NOMO-1 treated with dmso at 0.1 percent for 144 hours (cell line): ENCODE measurements at regions not wholly inside any gene's neighbourhood (a gene's known extent, or its start where the extent isn't known, plus 50 kb on each side); places are given as distances from the start of the nearest gene placed in this dataset.
A peak's percentile ranks its signal among the peaks of the same experiment; 100 is the strongest.

Experiments
- DNase-seq: peaks from one replicate; lab custom pipeline; 2025; ENCODE audit not compliant: unreplicated experiment; lab: John Stamatoyannopoulos, UW

DNA sequence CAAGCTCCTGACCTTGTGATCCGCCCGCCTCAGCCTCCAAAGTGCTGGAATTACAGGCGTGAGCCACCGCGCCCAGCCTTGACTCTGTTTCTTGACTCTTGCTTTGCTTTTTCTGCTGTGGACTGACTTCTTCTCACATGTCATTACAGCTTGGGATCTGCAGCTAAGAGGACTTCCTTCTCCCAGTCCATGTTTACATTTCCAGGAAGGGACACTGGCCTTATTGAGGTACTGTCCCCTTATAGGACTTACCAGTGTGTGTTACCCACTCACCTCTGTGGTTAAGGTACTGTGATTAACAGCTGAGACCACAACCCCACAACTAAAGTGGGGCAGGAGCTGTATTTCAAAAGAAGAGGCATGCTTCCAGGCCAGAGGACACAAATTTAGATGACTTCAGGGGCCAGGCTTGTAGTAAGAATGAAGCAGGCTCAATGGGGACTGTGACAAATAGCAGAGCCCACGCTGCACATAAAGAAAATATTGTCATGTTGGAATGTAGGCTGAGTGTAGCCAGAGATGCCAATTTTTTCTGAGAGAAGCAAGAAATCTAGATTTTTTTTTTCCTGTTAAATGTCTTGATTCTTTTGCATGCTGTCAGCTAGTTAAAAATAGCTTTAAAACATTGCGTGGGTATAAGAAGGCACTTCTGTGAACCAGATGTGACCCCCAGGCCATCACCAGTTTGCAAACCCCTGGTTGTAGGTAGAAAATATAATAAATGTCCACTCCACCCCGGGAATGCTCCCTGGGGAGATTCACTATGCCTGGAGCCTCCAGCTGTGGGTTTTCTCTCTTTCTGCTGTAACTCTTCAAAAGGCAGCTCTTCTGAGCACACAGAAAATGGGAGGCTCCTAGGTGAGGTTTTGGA, 75.0 kb downstream of the PTPDC1 start:
- DNase-seq, result no peak

- no peak for DNase-seq
Observed at GRCh38 chr9:94160594-94161501, 76.6 kb downstream of the PTPDC1 start.

DNA sequence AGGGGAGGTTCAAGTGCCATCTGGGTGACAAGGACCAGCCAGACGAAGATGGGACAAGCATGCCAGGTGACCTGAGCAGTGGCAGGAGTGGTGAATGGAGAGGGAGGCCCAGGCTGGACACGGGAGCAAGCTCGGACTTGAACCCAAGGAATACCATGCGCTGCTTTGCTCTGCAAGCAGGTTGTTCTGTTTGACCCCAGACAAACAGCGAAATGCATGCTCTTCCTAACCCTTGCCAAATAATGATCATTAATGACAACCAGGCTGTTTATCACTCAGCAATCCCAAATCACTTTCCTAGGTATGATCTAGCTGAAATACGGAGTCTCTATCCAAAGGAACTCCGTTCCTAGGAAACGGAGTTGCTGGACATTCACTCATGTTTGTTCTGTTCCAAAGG, 77.4 kb downstream of the PTPDC1 start:
- DNase-seq, result no peak

GRCh38 chr9:94164806-94165549, 80.7 kb downstream of the PTPDC1 start:
- DNase-seq, result peak; percentile 7

GRCh38 chr9:94165592-94166235, 81.5 kb downstream of the PTPDC1 start:
- peak; percentile 99 for DNase-seq

- peak; percentile 98 for DNase-seq
Observed at GRCh38 chr9:94166236-94166975, 82.1 kb downstream of the PTPDC1 start.

- no peak for DNase-seq
Observed at GRCh38 chr9:94166976-94167346, 82.7 kb downstream of the PTPDC1 start.

DNA sequence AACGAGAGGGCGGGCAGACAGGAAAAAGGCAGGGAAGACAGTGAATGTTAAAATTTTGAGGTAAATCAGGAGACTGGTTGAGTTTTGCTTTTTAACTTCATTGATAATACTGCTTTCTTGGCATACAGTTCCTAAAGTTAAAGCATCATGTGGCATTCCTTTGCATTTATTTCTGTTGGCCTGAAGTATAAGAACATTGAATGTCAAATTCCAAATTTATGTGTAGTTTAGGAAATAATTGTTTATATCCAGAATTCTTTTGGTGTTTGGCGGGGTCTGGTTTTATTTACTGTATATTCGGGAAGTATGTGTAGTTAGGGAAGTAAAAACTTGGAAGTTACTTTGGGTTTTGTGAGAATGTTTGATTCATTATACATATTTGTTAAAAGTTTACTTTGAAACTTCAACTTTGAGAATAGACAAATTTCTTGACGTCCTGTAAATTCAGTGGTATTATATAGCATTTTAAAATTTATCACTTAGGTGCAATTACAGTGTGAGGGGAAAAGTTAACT, 83.2 kb downstream of the PTPDC1 start:
- no peak for DNase-seq

GRCh38 chr9:94168203-94169000, 84.1 kb downstream of the PTPDC1 start:
- DNase-seq, result no peak

- no peak for DNase-seq
Observed at GRCh38 chr9:94169968-94170367, 85.7 kb downstream of the PTPDC1 start.

DNA sequence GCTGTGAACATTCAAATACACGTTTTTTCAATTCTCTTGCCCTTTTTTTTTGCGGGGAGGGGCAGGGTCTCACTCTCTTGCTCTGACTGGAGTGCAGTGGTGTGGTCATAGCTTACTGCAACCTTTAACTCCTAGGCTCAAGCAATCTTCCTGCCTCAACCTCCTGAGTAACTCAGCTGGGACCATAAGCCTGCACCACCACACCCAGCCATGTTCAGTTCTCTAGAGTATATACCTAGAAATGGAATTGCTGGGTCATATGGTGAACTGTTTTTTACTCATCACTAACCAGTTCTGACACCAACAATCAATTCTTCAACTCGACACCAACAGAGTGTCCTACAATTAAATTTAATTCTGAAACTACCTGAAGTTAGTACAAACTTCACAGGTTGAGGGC, 85.5 kb upstream of the ZNF169 start:
- DNase-seq, result no peak

DNA sequence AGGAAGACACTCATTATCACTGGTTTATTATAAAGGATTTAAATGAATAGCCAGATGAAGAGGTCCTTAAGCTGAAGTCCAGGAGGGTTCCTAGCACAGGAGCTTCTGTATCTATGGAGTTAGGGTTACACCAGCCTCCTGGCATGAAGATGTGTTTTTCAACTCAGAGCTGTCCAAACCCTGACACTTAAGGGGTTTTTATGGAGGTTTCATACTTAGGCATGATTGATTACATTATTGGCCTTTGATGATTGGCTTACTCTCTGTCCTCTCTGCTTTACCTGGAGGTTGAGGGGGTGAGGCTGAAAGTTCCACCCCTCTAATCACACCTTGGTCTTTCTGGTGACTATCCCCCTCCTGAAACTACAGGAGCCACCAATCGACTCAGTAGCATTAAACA, 84.9 kb upstream of the ZNF169 start:
- DNase-seq, result no peak

GRCh38 chr9:94175669-94176068, 83.4 kb upstream of the ZNF169 start:
- DNase-seq, result no peak

DNA sequence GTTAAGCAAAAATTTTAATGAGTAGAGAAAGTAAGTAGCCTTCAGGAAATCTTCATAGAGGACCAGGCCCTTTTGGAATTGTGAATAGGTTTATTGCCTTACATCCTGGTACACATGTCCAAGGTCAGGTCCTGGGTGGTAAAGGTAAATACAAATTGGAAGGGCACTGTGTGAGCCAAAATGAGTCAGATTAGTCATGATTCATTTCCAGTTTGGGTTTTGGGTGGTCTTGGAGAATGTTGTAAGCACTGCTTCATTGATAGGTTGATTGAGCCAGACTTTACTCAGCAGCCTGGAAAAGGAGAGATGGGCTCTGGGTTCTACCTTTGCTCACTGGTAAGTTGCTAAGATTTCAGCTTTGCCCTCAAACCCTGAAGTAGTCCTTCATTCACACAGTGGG, 82.5 kb upstream of the ZNF169 start:
- DNase-seq, result no peak

- DNase-seq, result no peak
Observed at GRCh38 chr9:94178927-94179326, 80.2 kb upstream of the ZNF169 start.

DNA sequence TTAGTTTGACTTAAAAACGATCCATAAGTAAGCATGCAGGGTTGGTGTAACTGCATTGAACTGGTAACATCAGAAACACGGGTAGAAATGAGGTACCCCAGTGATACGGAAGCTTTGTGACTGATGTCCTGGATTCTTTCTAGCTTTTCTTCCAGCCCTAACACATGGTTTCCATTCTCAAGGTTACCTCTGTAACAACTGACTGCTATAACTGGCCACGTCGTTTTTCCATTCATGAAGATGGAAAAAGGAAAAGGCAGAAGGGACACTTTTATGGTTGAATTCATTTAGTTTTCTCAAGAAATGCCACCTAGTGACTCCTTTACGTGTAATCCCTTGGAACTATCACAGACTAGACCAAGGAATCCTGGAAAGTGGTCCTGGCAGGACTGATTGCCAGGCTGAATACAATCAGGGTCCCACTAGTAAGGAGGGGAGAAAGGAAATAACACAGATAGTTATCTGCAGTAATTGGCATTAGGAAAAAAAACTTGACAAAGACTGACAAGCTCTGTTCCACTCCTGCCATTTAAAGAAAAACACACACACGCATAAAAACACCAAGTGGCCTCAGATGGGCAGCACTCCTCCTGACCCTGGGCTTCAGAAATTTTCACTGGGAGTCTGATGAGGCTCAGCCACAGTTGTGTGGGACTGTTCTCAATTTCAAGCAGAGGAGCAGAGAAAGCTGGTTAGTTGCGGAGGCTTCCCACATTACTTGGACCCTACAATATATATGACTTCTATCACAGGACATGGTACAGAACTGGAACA, 77.5 kb upstream of the ZNF169 start:
- DNase-seq, result no peak

- DNase-seq, result no peak
Observed at GRCh38 chr9:94182532-94182931, 76.6 kb upstream of the ZNF169 start.

- no peak for DNase-seq
Observed at GRCh38 chr9:94183240-94183999, 75.7 kb upstream of the ZNF169 start.
